ENCODE measurements at regions not wholly inside any gene's neighbourhood (a gene's known extent, or its start where the extent isn't known, plus 50 kb on each side); places are given as distances from the start of the nearest gene placed in this dataset.

GRCh38 chr9:82052081-82052480 is 63.5 kb downstream of the SPATA31D1 start:
- no peak for TF ChIP-seq CTCF (IDR thresholded peaks at IDR 0.05)
- TF ChIP-seq EP300 (IDR thresholded peaks at IDR 0.05; ENCODE audit: low read depth): no peak
- no peak for TF ChIP-seq POLR2AphosphoS5 (IDR thresholded peaks at IDR 0.05)
- no peak for TF ChIP-seq POLR2A (IDR thresholded peaks at IDR 0.05)

Measured in transverse colon (tissue), 4 donors.